ENCODE measurements at regions not wholly inside any gene's neighbourhood (a gene's known extent, or its start where the extent isn't known, plus 50 kb on each side); places are given as distances from the start of the nearest gene placed in this dataset.

GRCh38 chr11:70912226-70912840 is 340.0 kb downstream of the SHANK2 start:
- Mint-ChIP-seq H3K9me3 (ENCODE audit: unreplicated experiment) (peaks cover 2% of the 10 kb centered on the region), H3K4me3 (ENCODE audit: unreplicated experiment) (no peak overlapping the region), H3K27ac (ENCODE audit: unreplicated experiment) (no peak overlapping the region), H3K36me3 (ENCODE audit: insufficient read depth, unreplicated experiment) (peaks cover 52% of the 10 kb centered on the region), H3K4me1 (ENCODE audit: low read depth, unreplicated experiment) (no peaks in the 10 kb centered on the region), H3K27me3 (ENCODE audit: insufficient read depth, unreplicated experiment) (no peaks in the 10 kb centered on the region)
- Histone ChIP-seq H3K4me1 (no peaks in the 10 kb centered on the region), H3K4me3 (ENCODE audit: low read depth, low read length) (no peak overlapping the region), H3K36me3 (ENCODE audit: control insufficient read depth, insufficient read depth, low read length) (peaks cover 4% of the 10 kb centered on the region; the same call in 1 of the 2 replicates), H3K27me3 (replicated peaks; ENCODE audit: control insufficient read depth, insufficient read depth, low read length) (no peaks in the 10 kb centered on the region), H3K9me3 (no peaks in the 10 kb centered on the region)
- intact Hi-C loops (cut with micrococcal nuclease; ENCODE audit: unreplicated experiment) = no loop called here
- BruUV-seq (replicated peaks) = no TSS peak
- no peak for DNase-seq
- no peak for TF ChIP-seq CTCF (IDR thresholded peaks at IDR 0.05; ENCODE audit: insufficient read depth in 1 of 2, low read depth in 1 of 2, low read length in 1 of 2, severe bottlenecking in 1 of 2, unreplicated experiment in 1 of 2)
- ChIA-PET CTCF (no interaction called here), POLR2A (no interaction called here)

- BruUV-seq (replicated peaks) = no TSS peak
- no peak for DNase-seq
- Mint-ChIP-seq H3K27ac (ENCODE audit: unreplicated experiment) (no peak overlapping the region), H3K4me1 (ENCODE audit: low read depth, unreplicated experiment) (no peaks in the 10 kb centered on the region), H3K27me3 (ENCODE audit: insufficient read depth, unreplicated experiment) (no peaks in the 10 kb centered on the region), H3K9me3 (ENCODE audit: unreplicated experiment) (peaks cover 9% of the 10 kb centered on the region), H3K36me3 (ENCODE audit: insufficient read depth, unreplicated experiment) (peaks cover 59% of the 10 kb centered on the region), H3K4me3 (ENCODE audit: unreplicated experiment) (no peak overlapping the region)
- H3K27me3 ChIP-seq (replicated peaks; ENCODE audit: control insufficient read depth, insufficient read depth, low read length) = no peaks in the 10 kb centered on the region
- intact Hi-C loops (cut with micrococcal nuclease; ENCODE audit: unreplicated experiment) = no loop called here
- H3K4me3 ChIP-seq (ENCODE audit: low read depth, low read length) = no peak overlapping the region
- no peak for TF ChIP-seq CTCF (IDR thresholded peaks at IDR 0.05; ENCODE audit: insufficient read depth in 1 of 2, low read depth in 1 of 2, low read length in 1 of 2, severe bottlenecking in 1 of 2, unreplicated experiment in 1 of 2)
- no peaks in the 10 kb centered on the region for H3K9me3 ChIP-seq
- ChIA-PET CTCF (no interaction called here), POLR2A (no interaction called here)
- no peaks in the 10 kb centered on the region for H3K4me1 ChIP-seq
- H3K36me3 ChIP-seq (ENCODE audit: control insufficient read depth, insufficient read depth, low read length) = 0 out of 2 replicates have a peak, but pooled peaks cover 4% of the 10 kb centered on the region
These were observed 338.6 kb downstream of the SHANK2 start for GRCh38 chr11:70913715-70914231.

- Mint-ChIP-seq H3K9me3 (ENCODE audit: unreplicated experiment) (peaks cover 9% of the 10 kb centered on the region), H3K4me3 (ENCODE audit: unreplicated experiment) (no peak overlapping the region), H3K4me1 (ENCODE audit: low read depth, unreplicated experiment) (no peaks in the 10 kb centered on the region), H3K27me3 (ENCODE audit: insufficient read depth, unreplicated experiment) (no peaks in the 10 kb centered on the region), H3K36me3 (ENCODE audit: insufficient read depth, unreplicated experiment) (peaks cover 59% of the 10 kb centered on the region), H3K27ac (ENCODE audit: unreplicated experiment) (no peak overlapping the region)
- H3K36me3 ChIP-seq (ENCODE audit: control insufficient read depth, insufficient read depth, low read length) = 0 out of 2 replicates have a peak, but pooled peaks cover 6% of the 10 kb centered on the region
- H3K4me1 ChIP-seq = no peaks in the 10 kb centered on the region
- DNase-seq = no peak
- no peaks in the 10 kb centered on the region for H3K27me3 ChIP-seq (replicated peaks; ENCODE audit: control insufficient read depth, insufficient read depth, low read length)
- no peak overlapping the region for H3K4me3 ChIP-seq (ENCODE audit: low read depth, low read length)
- intact Hi-C loops (cut with micrococcal nuclease; ENCODE audit: unreplicated experiment) = no loop called here
- TF ChIP-seq CTCF (IDR thresholded peaks at IDR 0.05; ENCODE audit: insufficient read depth in 1 of 2, low read depth in 1 of 2, low read length in 1 of 2, severe bottlenecking in 1 of 2, unreplicated experiment in 1 of 2) = no peak
- BruUV-seq (replicated peaks) = no TSS peak
- ChIA-PET POLR2A (no interaction called here), CTCF (interaction anchor here (0.6 kb wide), 1 partner anchor 1004 kb away, joined by 3 read pairs; no protein-coding TSS in a partner anchor)
- no peaks in the 10 kb centered on the region for H3K9me3 ChIP-seq
These were observed 337.9 kb downstream of the SHANK2 start for GRCh38 chr11:70914496-70914895.

All from Caco-2 (cell line).